ENCODE measurements at regions not wholly inside any gene's neighbourhood (a gene's known extent, or its start where the extent isn't known, plus 50 kb on each side); places are given as distances from the start of the nearest gene placed in this dataset.

DNA sequence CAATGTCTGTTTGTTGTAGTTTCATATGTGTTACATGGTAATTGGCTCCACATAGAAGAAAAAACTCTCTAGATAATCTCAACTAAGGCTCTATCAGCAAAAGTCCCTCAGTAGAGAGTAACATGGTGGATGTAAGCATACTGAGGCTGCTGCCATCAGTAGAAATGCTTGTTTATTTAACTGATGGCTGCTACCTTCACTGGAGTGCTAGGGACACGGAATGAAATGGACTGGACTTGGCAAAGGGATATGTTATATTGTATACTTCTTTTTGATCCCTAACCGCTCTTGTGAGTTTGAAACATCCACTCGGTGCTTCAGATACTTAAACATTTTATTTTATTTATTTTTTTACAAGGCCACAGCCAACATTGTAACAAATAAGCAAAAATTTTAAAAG lies 143.0 kb downstream of the ZNF281 start:
- H3K9me3 ChIP-seq = no peaks in the 10 kb centered on the region
- DNase-seq (no peak), ATAC-seq (no peak)
- intact Hi-C loops (cut with DNase I) = no loop called here
- H3K36me3 ChIP-seq = no peaks in the 10 kb centered on the region
- H3K27ac ChIP-seq = no peak overlapping the region
- WGBS, 2 donors = 89 to 90% methylated on average over 3 of the region's 3 CpGs
- TF ChIP-seq, protein P1, sequence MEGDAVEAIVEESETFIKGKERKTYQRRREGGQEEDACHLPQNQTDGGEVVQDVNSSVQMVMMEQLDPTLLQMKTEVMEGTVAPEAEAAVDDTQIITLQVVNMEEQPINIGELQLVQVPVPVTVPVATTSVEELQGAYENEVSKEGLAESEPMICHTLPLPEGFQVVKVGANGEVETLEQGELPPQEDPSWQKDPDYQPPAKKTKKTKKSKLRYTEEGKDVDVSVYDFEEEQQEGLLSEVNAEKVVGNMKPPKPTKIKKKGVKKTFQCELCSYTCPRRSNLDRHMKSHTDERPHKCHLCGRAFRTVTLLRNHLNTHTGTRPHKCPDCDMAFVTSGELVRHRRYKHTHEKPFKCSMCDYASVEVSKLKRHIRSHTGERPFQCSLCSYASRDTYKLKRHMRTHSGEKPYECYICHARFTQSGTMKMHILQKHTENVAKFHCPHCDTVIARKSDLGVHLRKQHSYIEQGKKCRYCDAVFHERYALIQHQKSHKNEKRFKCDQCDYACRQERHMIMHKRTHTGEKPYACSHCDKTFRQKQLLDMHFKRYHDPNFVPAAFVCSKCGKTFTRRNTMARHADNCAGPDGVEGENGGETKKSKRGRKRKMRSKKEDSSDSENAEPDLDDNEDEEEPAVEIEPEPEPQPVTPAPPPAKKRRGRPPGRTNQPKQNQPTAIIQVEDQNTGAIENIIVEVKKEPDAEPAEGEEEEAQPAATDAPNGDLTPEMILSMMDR (IDR thresholded peaks at IDR 0.05) = no peak
- no peaks in the 10 kb centered on the region for H3K27me3 ChIP-seq
- H3K4me3 ChIP-seq = no peak overlapping the region
- no peaks in the 10 kb centered on the region for H3K4me1 ChIP-seq

DNA sequence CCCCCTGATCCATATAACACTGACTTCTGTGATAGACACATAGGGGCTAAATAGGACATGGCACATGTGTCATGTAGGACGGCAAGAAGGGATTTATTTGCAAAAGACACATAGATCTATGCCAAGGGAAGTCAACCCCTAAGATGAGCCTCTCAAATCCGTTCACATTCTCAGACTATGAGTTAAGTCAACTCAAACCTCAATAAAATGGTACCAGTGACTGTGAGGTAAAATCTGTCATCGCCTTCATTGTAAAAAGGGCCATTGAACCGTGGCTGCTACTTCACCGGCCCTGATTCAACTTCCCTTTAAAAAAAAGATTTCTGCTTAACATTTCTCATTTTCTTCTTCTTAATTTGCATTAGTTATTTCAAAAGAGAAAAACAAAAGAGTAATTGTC lies 144.0 kb downstream of the ZNF281 start:
- TF ChIP-seq, protein P1 (IDR thresholded peaks at IDR 0.05) = no peak
- WGBS, 2 donors = 84 to 90% methylated on average over 5 of the region's 5 CpGs

DNA sequence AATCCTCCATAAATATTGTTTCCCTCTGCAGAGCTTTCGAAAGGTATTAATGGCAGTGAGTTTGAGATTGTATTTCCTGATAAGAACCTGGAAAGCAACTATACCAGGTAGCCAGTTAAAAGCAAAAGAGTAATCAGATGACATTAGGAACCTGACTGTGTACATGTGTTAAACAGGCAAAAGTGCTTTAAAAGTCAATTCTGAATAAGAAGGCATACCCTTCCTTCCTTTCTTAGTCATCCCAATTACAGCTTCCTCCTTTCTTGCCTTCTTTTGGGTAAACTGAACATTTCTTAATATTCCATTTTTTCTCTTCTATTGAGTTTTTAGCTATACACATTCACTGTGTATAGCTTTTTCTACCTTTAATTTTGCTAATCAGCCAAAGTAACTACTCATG lies 144.7 kb downstream of the ZNF281 start:
- no peaks in the 10 kb centered on the region for H3K36me3 ChIP-seq
- H3K9me3 ChIP-seq = no peaks in the 10 kb centered on the region
- TF ChIP-seq, protein P1 (IDR thresholded peaks at IDR 0.05) = no peak
- H3K4me1 ChIP-seq = no peaks in the 10 kb centered on the region
- H3K27ac ChIP-seq = no peak overlapping the region
- intact Hi-C loops (cut with DNase I) = no loop called here
- H3K27me3 ChIP-seq = no peaks in the 10 kb centered on the region
- no peak for DNase-seq
- H3K4me3 ChIP-seq = no peak overlapping the region
- 95% methylated on average over 1 of the region's 1 CpG for WGBS, 2 donors
- ATAC-seq = no peak

More for the DNA sequence above, 144.0 kb downstream of the ZNF281 start:
- no peak for ATAC-seq
- no peak for DNase-seq
- Histone ChIP-seq H3K9me3 (no peaks in the 10 kb centered on the region), H3K36me3 (no peaks in the 10 kb centered on the region), H3K27me3 (no peaks in the 10 kb centered on the region), H3K4me3 (no peak overlapping the region), H3K27ac (no peak overlapping the region), H3K4me1 (no peaks in the 10 kb centered on the region)
- intact Hi-C loops (cut with DNase I) = no loop called here

DNA sequence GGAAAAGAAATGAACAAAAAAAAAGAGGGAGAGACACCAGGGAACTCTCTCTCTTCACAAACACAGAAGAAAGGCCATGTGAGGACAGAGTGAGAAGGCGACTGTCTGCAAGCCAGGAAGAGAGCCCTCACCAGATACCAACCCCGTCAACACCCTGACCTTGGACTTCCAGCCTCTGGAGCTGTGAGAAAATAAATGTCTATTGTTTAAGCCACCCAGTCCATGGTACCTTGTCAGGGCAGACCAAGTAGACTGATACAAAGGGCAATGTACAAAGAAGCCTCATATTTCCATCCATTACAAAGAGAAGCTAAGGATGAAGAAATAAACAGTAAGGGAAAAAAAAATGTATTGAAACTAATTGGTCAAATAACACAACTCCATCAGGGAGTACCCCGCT lies 146.6 kb downstream of the ZNF281 start:
- H3K36me3 ChIP-seq = no peaks in the 10 kb centered on the region
- H3K9me3 ChIP-seq = no peaks in the 10 kb centered on the region
- no peak for ATAC-seq
- TF ChIP-seq, protein P1 (IDR thresholded peaks at IDR 0.05) = no peak
- intact Hi-C loops (cut with DNase I) = no loop called here
- H3K27me3 ChIP-seq = no peaks in the 10 kb centered on the region
- no peak for DNase-seq
- 76 to 80% methylated on average over 3 of the region's 3 CpGs for WGBS, 2 donors
- no peak overlapping the region for H3K27ac ChIP-seq
- no peak overlapping the region for H3K4me3 ChIP-seq
- H3K4me1 ChIP-seq = no peaks in the 10 kb centered on the region
